ENCODE measurements at regions not wholly inside any gene's neighbourhood (a gene's known extent, or its start where the extent isn't known, plus 50 kb on each side); places are given as distances from the start of the nearest gene placed in this dataset.

DNA sequence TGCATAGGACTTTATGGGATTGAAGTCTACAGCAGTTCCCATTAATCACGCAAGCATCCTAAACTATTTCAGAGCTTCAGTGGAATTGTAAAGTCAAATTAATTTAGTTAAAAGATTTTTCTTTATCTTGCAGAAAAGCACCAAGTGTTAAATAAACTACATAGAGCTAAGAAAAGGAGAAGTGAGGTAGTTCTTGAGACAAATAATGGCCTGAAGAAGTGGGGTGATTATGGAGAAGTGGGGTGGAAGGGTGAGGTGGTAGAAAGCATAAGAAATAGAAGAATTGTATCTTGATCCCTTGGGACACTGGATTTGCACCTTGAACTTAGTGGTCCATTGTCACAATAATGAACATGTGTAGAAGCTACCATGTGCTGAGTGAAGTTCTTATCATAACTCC lies 121.7 kb upstream of the LINC00305 start:
- no peak for TF ChIP-seq POLR2A (IDR thresholded peaks at IDR 0.05)
- TF ChIP-seq, protein P1, sequence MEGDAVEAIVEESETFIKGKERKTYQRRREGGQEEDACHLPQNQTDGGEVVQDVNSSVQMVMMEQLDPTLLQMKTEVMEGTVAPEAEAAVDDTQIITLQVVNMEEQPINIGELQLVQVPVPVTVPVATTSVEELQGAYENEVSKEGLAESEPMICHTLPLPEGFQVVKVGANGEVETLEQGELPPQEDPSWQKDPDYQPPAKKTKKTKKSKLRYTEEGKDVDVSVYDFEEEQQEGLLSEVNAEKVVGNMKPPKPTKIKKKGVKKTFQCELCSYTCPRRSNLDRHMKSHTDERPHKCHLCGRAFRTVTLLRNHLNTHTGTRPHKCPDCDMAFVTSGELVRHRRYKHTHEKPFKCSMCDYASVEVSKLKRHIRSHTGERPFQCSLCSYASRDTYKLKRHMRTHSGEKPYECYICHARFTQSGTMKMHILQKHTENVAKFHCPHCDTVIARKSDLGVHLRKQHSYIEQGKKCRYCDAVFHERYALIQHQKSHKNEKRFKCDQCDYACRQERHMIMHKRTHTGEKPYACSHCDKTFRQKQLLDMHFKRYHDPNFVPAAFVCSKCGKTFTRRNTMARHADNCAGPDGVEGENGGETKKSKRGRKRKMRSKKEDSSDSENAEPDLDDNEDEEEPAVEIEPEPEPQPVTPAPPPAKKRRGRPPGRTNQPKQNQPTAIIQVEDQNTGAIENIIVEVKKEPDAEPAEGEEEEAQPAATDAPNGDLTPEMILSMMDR (IDR thresholded peaks at IDR 0.05): no peak
